Left forelimb (tissue), 1 donor: ENCODE measurements at regions not wholly inside any gene's neighbourhood (a gene's known extent, or its start where the extent isn't known, plus 50 kb on each side); places are given as distances from the start of the nearest gene placed in this dataset.
"Not testable (repeated sequence)": the region's sequence is repeated elsewhere in the genome, so short reads cannot be mapped to it uniquely, and the experiment has no call there.

Experiments
- DNase-seq: peaks from one replicate; pipeline ENCODE4 v3.0.0-alpha.2; 2018; ENCODE audit warnings: low spot score

DNA sequence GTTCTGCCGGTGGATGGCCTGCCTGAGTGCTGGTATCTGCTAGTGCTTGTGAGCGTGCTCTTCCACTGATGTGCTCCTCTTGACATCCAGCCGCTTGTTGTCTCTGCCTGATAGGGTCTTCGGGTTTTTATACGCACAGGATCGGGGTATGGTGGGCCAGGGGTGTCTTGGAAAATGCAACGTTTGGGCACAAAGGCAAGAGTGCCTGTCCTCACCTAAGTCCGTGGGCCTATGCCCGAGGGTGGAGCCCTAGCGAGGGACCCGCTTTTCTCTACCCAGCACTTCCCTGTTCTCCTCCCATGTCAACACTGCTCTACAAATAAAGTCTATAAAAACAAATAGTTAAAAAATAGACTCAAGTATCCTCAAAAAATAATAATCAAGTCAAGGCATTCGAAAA lies 1007.8 kb downstream of the PLA2G4A start:
- DNase-seq = no peak

DNA sequence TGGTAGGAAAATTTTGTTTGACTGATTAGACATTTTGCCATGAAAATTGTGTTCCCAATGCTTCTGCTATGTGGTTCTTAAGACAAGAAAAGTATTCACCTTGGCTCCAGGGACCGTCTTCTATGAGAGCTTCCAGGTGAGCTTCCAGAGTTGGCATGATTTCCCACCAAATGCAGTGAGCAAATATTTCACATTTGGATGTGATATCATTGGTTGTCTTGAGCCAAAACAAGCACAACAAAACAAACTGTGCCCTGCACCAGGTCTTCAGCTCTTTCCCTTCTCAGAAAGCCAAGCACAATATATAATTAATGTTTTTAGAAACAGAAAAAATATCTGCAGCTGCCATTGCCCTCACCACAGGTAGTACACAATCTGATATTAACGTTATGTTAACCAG lies 1009.0 kb downstream of the PLA2G4A start:
- DNase-seq = no peak

DNA sequence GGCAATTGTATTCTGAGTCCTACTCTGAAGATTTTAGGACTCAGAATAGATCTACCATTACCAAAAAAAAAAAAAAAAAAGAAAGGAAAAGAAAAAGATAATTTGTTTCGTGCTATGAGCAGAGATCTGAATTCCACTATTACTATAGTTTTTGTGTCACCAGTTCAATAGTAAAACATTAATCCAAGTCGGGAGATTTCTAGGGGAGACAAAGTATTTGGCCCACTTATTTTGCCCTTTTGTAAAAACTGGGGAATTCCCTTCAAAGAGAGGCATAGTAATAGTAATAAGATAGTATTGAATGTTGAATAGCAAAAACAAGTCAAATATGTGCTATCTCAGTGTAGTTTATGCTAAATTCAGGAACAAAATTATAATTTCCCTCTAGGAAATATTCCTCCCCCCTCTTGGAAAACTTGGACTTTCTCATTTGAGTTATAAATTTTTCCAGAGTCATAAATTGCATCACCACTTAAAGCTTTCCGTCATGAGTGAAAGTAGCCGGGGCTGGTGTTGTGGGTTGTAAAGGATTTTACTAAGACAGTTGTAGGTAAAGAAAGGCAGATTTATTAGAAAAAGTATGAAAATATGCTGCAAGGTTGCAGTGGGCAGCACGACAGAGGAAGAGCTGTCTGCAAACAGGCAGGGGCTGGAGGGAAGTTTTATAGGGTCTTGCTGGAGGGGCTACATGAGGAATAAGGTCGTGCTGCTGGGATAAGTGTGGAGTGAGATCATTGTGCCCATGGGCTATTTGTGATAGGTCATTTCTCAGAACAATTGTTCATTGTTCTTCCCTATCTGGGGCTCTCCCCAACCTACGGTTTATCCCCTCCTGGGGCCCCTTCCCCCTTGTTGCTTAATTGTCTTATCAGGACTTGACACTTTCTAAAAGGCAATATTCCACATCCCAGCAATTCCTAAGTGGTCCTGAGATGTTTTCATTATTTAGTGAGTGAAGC lies 1009.9 kb downstream of the PLA2G4A start:
- DNase-seq = no peak

DNA sequence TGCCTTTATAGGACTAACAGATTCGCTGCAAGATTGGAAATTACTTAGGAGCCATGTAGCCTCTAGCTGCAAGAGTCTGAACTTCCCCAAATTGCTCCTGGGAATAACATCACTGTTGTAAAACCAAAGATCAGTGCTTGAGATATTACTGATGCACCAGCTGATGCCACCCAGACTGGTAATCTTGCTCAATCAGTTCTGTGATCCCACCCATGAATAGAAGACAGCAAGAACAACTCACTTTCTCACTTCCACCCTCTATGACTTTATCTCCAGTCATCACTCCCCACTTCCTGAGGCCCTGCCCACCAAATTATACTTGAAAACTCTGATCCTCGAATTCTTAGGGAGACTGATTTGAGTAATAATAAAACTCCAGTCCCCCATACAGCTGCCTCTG lies 1011.1 kb downstream of the PLA2G4A start:
- no peak for DNase-seq

DNA sequence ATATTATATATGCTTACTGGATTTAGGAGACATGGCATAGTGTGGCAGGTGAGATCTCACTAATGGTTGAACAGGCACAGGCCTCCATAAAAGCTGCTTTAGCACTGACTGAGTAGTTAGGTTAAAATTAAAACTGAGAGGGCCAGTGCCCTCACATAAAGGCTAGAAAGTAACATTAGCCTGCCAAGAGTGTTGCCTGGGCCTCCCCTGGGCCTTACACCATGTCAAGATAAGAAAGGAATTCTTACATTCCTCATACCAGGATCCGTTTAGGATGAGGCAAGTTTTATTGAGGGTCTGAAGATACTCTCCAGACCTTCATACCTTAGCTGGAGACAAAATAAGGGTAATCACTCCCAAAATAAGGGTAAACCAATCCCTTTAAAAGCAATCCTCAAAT lies 1011.8 kb downstream of the PLA2G4A start:
- DNase-seq = no peak

DNA sequence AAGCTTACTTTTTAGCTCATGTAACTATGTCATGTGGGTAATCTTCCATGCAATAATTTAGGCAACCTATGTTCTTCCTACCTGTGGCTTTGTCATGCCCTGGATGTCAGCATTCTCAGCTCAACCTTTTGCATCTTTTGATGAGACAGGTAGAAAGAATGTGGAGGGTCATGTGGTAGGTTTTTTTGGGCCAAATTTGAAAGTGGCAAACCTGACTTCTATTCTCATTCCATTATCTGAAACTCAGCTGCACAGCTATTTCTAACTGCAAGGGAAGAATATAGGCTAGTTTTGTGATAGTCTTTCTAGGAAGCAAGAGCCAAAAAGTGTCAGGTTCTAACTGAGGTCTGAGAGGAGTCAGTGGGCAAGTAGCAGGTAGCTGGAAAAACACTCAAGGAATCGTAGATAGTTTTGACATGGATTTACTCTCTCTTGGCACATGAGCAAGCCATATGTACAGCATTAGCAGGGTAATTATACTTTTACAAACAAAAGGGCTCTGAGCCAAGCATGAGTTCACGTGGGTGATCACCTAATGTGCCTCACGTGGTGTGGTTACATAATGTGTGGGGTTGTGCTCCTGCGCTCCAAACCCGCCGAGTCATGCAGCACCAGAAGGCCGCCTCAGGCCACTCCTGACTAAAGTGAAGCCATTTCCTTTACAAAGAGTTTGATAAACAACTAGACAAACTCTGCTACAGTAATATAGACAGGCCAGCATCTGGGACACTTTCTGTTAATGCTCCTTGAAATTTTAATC lies 1013.8 kb downstream of the PLA2G4A start:
- no peak for DNase-seq

DNA sequence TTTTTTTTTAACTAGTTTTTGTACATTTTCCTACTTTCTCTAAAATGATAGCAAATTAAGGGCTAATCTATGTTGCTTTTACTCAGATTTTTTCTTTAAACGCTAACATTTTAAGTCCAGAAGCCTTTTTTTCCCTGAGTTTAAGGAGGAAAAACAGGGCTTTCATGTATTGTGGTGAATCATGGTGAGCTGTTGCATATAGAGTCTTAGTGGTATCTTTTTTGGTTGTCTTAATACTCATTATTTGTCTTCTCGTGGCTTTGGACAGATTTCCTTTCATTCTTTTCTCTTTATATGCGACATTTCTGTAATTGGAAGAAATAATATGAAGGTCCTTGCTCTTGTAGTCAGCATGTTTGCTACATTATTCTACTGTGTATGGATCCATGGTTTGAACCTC lies 1015.6 kb downstream of the PLA2G4A start:
- DNase-seq = no peak

DNA sequence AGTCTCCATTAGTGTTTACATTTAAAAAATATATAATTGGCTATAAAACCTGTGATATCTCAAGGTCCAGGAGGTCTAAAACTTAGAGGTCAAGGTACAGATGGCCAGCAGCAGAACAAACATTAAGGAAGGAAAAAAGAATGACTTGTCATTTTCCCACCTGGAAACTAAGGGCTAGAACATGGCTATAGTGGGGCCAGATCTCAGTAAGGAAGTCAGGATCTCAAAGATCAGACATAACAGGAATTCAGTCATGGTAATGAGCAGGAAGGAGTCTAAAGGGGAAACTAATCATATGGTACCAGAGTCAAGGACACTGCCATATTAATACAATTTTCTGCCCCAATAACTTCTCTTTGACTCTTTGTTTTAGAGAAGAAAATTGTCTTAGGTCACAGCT lies 1018.8 kb downstream of the PLA2G4A start:
- DNase-seq = no peak

DNA sequence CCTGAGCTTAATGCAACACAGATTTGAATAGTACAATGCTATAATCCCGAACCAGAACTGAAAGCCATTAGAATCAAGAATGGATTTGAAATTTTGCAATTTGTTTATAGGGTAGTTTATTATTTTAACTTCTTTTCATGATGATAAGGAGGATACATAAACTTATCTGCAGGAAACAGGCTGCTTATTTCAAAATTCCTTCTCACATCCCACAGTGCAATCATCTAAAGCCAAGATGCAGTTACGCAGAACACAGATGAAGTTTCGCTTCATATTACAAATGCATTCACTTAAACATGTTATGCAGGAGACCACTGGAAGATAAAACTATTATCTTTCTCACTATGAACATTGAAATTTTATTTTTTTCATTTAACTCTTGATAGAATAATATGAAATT lies 1019.6 kb downstream of the PLA2G4A start:
- DNase-seq = no peak

DNA sequence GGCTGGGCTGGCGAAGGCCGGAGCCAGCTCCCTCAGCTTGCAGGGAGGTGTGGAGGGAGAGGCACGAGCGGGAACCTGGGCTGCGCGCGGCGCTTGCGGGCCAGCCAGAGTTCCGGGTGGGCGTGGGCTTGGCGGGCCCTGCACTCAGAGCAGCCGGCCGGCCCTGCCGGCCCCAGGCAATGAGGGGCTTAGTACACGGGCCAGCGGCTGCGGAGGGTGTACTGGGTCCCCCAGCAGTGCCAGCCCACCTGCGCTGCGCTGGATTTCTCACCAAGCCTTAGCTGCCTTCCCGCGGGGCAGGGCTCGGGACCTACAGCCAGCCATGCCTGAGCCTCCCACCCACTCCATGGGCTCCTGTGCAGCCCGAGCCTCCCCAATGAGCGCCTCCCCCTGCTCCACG lies 1021.4 kb downstream of the PLA2G4A start:
- not testable (repeated sequence) for DNase-seq

DNA sequence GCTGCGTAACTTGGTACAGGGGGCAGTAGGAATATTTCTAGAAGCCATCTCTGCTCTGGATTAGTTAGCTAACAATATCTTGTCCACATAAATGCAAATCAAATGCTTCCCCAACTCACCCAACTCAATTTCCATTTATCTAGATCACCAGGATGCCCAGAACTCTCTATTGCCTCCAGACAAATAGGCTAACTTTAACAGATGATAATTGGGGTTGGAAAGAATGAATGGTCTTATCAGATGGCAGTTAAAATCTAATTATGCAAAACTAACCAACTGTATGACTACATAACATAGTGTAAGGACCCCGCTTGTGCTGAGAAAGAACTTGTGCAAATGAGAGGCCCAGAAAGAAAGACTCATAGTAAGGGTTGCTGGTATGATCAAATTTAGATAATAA lies 1024.8 kb downstream of the PLA2G4A start:
- no peak for DNase-seq

DNA sequence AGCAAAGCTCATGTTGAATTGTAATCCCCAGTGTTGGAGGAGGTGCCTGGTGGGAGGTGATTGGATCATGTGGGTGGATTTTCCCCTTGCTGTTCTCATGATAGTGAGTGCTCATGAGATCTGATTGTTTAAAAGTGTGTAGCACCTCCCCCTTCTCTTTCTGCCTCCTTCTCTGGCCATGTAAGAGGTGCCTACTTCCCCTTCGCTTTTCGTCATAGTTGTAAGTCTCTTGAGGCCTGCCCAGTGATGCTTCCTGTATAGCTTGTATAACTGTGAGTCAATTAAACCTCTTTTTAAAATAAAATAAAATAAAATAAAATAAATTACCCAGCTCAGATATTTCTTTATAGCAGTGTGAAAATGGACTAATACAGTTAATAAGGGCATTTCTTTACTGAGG lies 1025.7 kb downstream of the PLA2G4A start:
- DNase-seq = no peak

DNA sequence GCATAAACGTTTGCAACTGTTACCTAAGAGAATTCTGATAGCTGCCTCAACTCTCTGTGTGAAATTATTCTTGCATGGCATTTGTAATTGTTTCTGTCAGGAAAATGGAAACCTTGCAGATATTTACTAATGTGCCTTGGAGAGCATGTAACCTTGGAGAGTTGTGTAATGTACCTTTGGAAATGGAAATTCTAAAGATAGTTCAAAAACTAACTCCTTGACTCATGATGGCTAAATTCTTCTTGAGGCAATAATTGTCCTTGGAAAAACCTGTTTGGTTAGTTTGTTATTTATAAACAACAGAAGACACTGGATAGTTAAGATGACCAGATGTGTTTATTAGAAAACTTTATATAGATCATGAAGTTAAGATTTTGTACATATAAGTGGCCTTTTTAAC lies 1033.8 kb downstream of the PLA2G4A start:
- DNase-seq = no peak

DNA sequence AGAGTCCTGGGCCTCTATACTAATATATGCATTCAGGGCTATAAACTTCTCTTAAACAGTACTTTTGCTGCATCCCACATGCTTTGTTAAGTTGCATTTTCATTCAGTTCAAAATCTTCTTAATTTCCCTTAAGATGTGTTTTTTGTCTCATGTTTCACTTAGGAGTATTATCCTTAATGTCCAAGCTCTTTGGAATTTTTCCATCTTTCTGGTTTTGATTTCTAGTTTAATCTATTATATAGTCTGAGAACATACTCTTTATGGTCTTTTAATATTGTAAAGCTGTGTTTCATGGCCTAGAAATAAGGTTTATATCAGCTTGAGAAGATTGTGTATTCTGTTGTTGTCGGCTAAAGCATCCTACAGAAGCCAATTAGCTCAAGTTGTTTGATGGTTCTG lies 1041.8 kb downstream of the PLA2G4A start:
- no peak for DNase-seq

DNA sequence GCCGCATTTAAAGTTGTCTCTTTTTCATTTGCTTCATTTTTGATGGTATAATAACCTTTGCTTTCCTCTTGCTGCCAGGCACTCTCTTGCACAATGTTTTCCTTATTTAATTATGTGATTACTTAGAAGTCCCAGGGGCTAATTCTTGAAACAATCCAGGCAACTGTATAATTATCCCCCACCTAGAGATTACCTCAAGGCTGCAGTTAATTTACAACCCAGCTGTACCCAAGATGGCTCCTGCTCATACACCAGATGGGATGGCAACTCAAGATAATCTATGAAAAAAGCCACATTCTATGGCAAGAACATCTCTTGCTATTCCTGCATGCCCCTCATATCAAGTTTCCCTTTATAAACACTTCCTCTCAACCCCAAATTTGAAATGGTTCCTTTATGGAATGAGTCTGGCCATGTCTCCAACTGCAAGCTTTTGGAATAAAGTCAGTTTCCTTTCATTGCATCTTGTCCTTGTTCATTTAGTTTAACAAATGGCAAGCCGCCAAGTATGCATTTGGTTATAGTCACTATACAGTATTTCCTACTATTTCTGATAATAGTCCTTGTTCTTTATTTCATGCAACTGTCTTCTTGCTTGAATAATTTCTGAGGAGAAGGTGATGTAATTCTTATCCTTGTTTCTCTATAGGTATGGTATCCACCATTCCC lies 1042.6 kb downstream of the PLA2G4A start:
- no peak for DNase-seq

DNA sequence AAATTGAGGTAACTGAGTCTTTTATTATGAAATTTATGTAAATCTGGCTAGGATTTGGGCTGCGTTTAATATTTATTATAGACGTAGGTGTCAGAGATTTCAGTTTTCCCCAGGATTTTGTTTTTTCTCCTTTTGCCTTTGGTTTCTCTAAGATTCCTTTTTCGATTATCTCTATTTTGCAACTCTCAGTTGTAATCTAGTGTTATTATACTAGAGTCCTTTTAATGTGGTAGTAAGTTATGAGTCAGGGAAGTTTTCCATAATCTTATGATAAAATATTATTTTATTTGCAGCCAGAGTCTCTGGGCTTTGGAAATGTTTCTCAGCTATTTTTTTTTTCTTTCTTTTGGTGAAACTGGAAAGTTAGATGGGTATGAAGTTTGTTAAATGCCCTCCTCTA lies 1043.8 kb downstream of the PLA2G4A start:
- DNase-seq = no peak

DNA sequence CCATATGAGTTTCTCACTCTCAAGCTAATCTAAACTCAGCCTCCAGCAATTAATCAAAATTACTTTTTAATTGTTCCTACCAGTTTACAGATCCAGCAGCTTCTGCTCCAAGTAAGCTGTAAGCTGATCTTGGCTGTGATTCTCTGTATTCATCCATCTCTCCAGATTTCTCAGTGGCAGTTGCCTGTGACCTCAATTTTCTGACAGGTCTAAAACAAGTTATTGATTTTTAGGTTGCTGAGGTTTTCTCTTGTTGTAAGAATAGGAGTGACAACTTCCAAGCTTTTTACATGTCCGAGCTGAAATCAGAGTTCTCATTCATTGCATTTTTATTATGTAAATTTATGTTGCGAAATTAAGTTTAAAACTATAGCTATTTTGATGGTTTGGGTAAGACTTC lies 1044.4 kb downstream of the PLA2G4A start:
- no peak for DNase-seq

DNA sequence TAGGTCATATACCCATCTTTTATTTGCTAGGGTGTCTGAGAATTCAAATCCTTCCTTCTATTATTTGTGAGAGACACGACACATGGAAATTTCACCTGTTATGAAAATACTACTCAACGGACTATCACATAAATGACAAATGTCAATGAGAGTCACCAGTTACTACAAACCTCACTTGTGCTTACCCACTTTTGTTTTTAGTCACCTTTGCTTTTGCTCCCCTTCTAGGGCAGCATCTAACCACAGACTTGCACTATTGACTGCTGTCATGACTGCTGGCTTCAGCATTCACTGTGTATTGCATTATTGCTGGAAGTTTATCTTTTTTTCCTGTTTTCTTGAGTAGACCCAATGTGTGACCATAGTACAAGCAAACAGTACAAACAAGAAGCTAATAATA lies 1048.0 kb downstream of the PLA2G4A start:
- no peak for DNase-seq

DNA sequence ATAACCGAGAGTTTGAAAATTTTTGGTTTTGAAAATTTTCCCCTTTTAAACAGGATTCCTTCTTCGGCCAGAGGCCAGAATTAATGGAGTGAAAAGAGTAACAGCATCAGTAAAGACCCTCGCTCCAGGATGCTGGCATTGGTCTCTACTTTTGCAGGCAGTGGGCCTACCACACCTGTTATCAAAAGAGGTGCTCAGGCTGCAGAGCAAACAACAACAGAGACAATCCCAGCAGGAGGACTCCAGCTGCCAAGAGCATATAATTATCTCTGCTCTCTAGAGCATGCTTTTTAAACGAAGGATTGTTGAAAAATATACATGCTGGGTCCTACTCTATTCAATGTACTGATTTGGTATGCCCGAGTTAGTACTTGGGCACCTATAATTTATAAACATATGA lies 1048.5 kb downstream of the PLA2G4A start:
- no peak for DNase-seq

DNA sequence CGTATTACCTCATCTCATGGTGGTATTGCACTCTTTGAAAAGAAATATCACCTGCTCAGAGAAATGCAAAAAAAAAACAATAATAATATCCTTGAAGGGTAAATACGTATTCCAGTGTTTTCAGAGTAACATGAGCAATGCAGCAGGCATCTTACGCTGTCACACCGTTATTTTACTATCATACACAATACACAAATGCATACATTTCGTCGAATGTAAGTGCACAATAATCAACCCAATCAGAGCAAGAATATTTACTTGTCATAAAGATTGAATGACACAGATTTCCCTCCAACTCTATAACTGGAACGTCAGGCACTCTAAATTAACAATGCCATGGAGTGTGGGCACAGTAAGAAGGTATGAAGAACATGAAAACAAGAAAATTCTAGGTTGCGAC lies 1050.1 kb downstream of the PLA2G4A start:
- no peak for DNase-seq

DNA sequence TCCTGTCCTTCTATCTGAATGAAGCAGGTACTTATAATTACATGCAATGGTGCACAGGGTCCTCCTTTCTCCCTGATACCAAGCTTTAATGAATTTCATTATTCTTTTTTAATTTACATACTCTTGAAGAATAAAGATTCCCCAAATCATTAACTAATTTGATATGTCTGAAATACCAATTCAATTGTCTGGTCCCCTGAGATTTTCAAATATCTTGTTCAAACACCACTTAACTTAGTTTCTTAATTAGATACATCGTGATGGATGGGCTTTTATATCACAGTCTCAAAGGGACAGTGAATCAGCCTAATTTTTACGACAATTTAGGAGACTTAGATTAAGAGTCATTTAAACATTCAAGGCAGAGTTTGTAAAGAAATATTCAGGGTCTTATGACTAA lies 1054.6 kb downstream of the PLA2G4A start:
- DNase-seq = no peak

DNA sequence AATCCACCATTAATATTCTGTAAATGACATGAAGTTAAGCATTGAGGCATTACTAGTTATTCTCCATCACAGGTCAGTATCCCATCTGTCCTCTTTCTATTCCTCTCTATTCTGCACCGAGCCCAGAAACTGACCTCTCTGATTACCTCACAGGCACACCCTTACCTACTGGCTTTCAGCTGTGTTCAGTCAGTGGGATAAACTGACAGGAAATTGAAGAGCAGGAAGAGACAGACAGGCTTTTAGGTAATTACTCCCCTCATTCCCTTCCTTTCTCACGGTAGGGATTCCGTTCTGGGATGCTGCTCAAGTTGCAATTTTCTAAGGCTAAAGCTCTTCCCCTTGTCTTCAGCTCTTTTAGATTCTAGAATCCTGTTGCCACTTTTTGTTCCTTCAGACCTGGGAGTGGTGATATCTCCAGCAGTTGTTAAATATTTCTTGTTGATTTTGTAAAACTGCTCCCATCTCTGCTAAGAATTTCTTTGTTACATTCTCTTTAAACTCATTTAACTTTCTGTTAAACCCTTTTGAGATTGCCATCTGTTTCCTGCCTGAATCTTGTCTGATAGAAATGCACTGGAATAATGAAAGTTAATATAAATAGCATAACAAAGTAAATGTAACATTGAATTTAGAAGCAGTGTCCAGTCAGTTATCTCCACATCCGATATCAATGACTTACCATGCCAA lies 1063.4 kb downstream of the PLA2G4A start:
- no peak for DNase-seq
